ENCODE measurements at regions not wholly inside any gene's neighbourhood (a gene's known extent, or its start where the extent isn't known, plus 50 kb on each side); places are given as distances from the start of the nearest gene placed in this dataset.
"Not testable (repeated sequence)": the region's sequence is repeated elsewhere in the genome, so short reads cannot be mapped to it uniquely, and the experiment has no call there.

GRCh38 chr9:720239-720881 lies 121.1 kb upstream of the DMRT1 start:
- DNase-seq, result no peak

- no peak for DNase-seq
These were observed 119.0 kb upstream of the DMRT1 start for GRCh38 chr9:722388-722980.

GRCh38 chr9:724461-724860 lies 117.0 kb upstream of the DMRT1 start:
- DNase-seq, result not testable (repeated sequence)

GRCh38 chr9:726005-726404 lies 115.5 kb upstream of the DMRT1 start:
- no peak for DNase-seq

GRCh38 chr9:727767-728166 lies 113.7 kb upstream of the DMRT1 start:
- DNase-seq, result no peak

GRCh38 chr9:728535-728934 lies 113.0 kb upstream of the DMRT1 start:
- no peak for DNase-seq

- DNase-seq, result no peak
These were observed 110.0 kb upstream of the DMRT1 start for GRCh38 chr9:731474-731873.

- DNase-seq, result no peak
These were observed 106.5 kb upstream of the DMRT1 start for GRCh38 chr9:734831-735511.

GRCh38 chr9:737400-738120 lies 103.9 kb upstream of the DMRT1 start:
- no peak for DNase-seq

GRCh38 chr9:738209-738915 lies 103.1 kb upstream of the DMRT1 start:
- DNase-seq, result no peak

GRCh38 chr9:739362-739761 lies 102.1 kb upstream of the DMRT1 start:
- DNase-seq, result no peak

- DNase-seq, result no peak
These were observed 101.3 kb upstream of the DMRT1 start for GRCh38 chr9:740221-740620.

- DNase-seq, result no peak
These were observed 99.4 kb upstream of the DMRT1 start for GRCh38 chr9:742104-742503.

GRCh38 chr9:742914-743589 lies 98.4 kb upstream of the DMRT1 start:
- DNase-seq, result no peak

- no peak for DNase-seq
These were observed 97.3 kb upstream of the DMRT1 start for GRCh38 chr9:744046-744712.

GRCh38 chr9:744790-745484 lies 96.6 kb upstream of the DMRT1 start:
- DNase-seq, result no peak

GRCh38 chr9:745761-746380 lies 95.6 kb upstream of the DMRT1 start:
- no peak for DNase-seq

- DNase-seq, result no peak
These were observed 94.6 kb upstream of the DMRT1 start for GRCh38 chr9:746661-747434.

GRCh38 chr9:747567-747966 lies 93.9 kb upstream of the DMRT1 start:
- no peak for DNase-seq

All from activated CD8-positive, alpha-beta memory T cell treated with anti-CD3 and anti-CD28 coated beads for 24 hours (primary cell).